DND-41 (cell line): ENCODE measurements at regions not wholly inside any gene's neighbourhood (a gene's known extent, or its start where the extent isn't known, plus 50 kb on each side); places are given as distances from the start of the nearest gene placed in this dataset.
A peak's percentile ranks its signal among the peaks of the same experiment; 100 is the strongest.
"Not testable (repeated sequence)": the region's sequence is repeated elsewhere in the genome, so short reads cannot be mapped to it uniquely, and the experiment has no call there.

ENCODE experiments used
- ATAC-seq: fragments of 200-7000 bp; cut with Tn5 transposase; 3 replicates; pipeline ENCODE4 v1.9.1; 2021; ENCODE audit warnings: low read depth; ENCODE audit not compliant: insufficient read depth
- DNase-seq: peaks from one replicate; pipeline ENCODE4 v3.0.0-alpha.2; 2020
- H2AFZ ChIP-seq: 2 replicates; pipeline ENCODE4 v1.6.0; 2012; ENCODE audit warnings: low read depth, low read length
- H3K27ac ChIP-seq: 2 replicates; pipeline ENCODE4 v1.5.1; 2012; ENCODE audit warnings: low read length, inconsistent platforms
- H3K27me3 ChIP-seq: fragments of 200-600 bp; sonication (generic); 2 replicates; pipeline ENCODE4 v1.6.0; 2012; ENCODE audit warnings: low read length, mild to moderate bottlenecking, inconsistent platforms; ENCODE audit not compliant: insufficient read depth, poor library complexity
- H3K36me3 ChIP-seq: 2 replicates; pipeline ENCODE4 v1.5.1; 2012; ENCODE audit warnings: low read length, inconsistent platforms; ENCODE audit not compliant: insufficient read depth
- H3K4me1 ChIP-seq: 2 replicates; pipeline ENCODE4 v1.5.1; 2012; ENCODE audit warnings: mild to moderate bottlenecking, low read length; ENCODE audit not compliant: insufficient read depth
- H3K4me2 ChIP-seq: 2 replicates; pipeline ENCODE4 v1.6.0; 2012; ENCODE audit warnings: mild to moderate bottlenecking, moderate library complexity, low read length, inconsistent platforms; ENCODE audit not compliant: insufficient read depth
- H3K4me3 ChIP-seq, 2 experiments: fragments of 200-600 bp in 1 of 2; shearing (Covaris generic) in 1 of 2; 2 replicates each; pipeline ENCODE4 v1.5.1; 2012 to 2016; ENCODE audit warnings: inconsistent platforms in 2 of 2, low read length in 2 of 2, mild to moderate bottlenecking in 2 of 2, low read depth in 1 of 2, moderate library complexity in 1 of 2
- H3K79me2 ChIP-seq: 2 replicates; pipeline ENCODE4 v1.6.0; 2012; ENCODE audit warnings: low read length, inconsistent platforms; ENCODE audit not compliant: insufficient read depth
- H3K9ac ChIP-seq: 2 replicates; pipeline ENCODE4 v1.6.0; 2012; ENCODE audit warnings: low read depth, mild to moderate bottlenecking, inconsistent platforms, low read length, moderate library complexity
- H3K9me3 ChIP-seq: 2 replicates; pipeline ENCODE4 v1.5.1; 2012; ENCODE audit warnings: low read length, moderate library complexity, mild to moderate bottlenecking, inconsistent platforms; ENCODE audit not compliant: insufficient read depth, severe bottlenecking
- H4K20me1 ChIP-seq: 2 replicates; pipeline ENCODE4 v1.6.0; 2012; ENCODE audit warnings: low read length; ENCODE audit not compliant: insufficient read depth

- not testable (repeated sequence) for ATAC-seq, DNase-seq, H3K9ac ChIP-seq, H3K4me2 ChIP-seq, H3K27ac ChIP-seq, H4K20me1 ChIP-seq, H3K9me3 ChIP-seq, H3K27me3 ChIP-seq, H3K4me3 ChIP-seq, H3K4me1 ChIP-seq, H3K36me3 ChIP-seq, H2AFZ ChIP-seq
- H3K79me2 ChIP-seq = peaks cover 17% of the 10 kb centered on the region; the same call in 1 of the 2 replicates
Measured at GRCh38 chr2:87478911-87479310, 269.0 kb upstream of the PLGLB2 start.

DNA sequence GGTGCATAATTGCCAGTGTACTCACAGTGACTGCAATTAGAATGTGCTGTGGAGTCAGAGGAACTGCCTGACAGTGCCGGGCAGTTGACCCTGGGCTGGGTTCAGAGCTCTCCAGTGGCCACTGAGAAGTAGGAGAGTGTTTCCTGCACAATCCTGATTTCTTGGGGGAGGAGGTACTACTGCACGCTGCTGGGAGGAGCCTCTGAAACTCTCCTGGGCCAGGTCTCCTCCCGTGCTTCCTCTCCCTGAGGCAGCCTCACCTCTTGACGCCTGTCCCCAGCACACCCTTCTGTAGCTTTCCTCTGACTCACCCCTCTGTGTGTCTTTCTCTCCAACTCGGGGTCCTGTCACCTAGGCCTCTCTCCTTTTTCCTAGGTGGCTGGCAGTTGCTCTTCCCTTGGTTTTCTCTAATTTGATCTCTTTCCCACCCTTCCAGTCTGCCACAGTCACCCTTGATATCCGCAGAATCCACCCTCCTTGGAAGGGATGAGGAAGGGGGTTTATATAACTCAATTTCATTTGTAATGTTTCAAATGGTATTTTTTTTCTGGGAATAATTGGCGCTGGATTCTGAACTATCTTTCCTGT is 264.7 kb upstream of the PLGLB2 start:
- H3K9ac ChIP-seq, H3K4me2 ChIP-seq, H3K27ac ChIP-seq, H3K9me3 ChIP-seq, H4K20me1 ChIP-seq, H3K27me3 ChIP-seq, H3K4me3 ChIP-seq, H2AFZ ChIP-seq, DNase-seq, H3K36me3 ChIP-seq, ATAC-seq: not testable (repeated sequence)
- Histone ChIP-seq H3K79me2 (peaks cover 26% of the 10 kb centered on the region), H3K4me1 (peaks cover 15% of the 10 kb centered on the region)

DNA sequence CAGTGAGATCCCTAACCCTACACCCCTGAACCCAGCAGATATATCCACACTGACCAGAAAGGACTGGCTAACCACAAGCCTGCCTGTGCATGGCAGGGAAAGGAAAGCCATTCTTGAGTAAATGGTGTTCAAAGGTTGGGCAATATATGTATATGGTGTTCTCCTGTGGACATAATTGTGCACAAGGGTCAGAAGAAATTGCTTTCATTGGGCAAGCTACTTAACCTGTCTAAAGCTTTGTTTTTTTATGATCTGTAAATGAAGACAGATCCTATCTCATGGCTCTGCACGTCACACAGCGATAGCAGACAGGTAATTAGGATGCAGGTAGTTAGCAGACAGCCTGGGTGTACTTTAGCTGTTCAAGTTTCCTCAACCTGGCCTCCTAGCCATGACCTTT is 263.5 kb upstream of the PLGLB2 start:
- H3K9ac ChIP-seq, H3K27me3 ChIP-seq, ATAC-seq, H3K4me2 ChIP-seq, H3K36me3 ChIP-seq, H2AFZ ChIP-seq, H4K20me1 ChIP-seq, H3K4me3 ChIP-seq, H3K27ac ChIP-seq, DNase-seq, H3K9me3 ChIP-seq: not testable (repeated sequence)
- H3K79me2 ChIP-seq = peaks cover 29% of the 10 kb centered on the region
- H3K4me1 ChIP-seq = peaks cover 15% of the 10 kb centered on the region

DNA sequence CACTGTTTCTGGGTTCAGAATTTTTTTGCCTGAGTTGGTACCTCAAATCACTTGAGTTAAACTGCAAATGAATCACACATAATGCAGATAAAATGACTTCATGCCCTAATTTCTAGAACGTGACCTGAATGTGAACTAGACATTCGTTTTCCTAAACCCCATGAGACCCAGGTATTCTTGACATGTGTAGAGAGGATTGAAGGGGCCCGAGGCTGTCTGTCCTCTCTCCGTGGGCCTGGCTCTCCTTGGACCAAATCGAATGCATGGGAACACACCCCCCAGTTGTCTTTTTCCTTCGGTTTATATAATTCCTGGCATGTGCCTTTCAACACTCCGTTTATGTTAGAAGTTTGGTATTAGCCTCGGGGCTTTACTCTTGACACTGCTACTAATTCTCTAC is 262.4 kb upstream of the PLGLB2 start:
- ATAC-seq = peak; percentile 13; the same call in 2 of the 3 replicates
- H3K4me3 ChIP-seq, H3K27me3 ChIP-seq, H3K9me3 ChIP-seq, DNase-seq, H3K36me3 ChIP-seq, H3K27ac ChIP-seq, H4K20me1 ChIP-seq, H2AFZ ChIP-seq: not testable (repeated sequence)
- Histone ChIP-seq H3K79me2 (peaks cover 26% of the 10 kb centered on the region), H3K4me2 (peak overlapping the region; percentile 39), H3K4me1 (peaks cover 15% of the 10 kb centered on the region), H3K9ac (0 out of 2 replicates have a peak overlapping the region, but pooled peaks have one; percentile 30)

DNA sequence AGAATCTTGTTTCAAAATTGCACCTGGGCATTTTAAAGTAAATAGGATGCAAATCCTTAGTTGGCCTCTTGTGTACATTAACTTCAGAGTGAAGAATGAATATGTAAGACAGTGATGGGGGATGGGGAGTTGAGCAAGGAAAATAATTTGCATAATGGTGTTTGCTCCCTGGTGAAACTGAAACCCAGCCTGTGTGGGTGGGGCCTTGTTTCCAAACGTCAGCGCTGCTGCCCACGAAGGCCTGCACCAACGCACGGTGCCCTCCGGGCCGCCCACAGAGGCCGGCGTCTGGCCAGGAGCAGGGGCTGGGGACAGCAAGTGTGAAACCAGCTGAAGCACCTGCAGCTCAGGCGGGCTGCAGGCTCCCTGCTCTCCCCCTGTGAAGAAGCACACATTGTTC is 262.0 kb upstream of the PLGLB2 start:
- DNase-seq (peak; percentile 48), ATAC-seq (peak; percentile 94)
- H3K27me3 ChIP-seq, H4K20me1 ChIP-seq, H2AFZ ChIP-seq, H3K9me3 ChIP-seq, H3K4me3 ChIP-seq, H3K36me3 ChIP-seq: not testable (repeated sequence)
- peak overlapping the region; percentile 74 for H3K27ac ChIP-seq
- peak overlapping the region; percentile 43; the same call in 1 of the 2 replicates for H3K9ac ChIP-seq
- peaks cover 15% of the 10 kb centered on the region for H3K4me1 ChIP-seq
- H3K4me2 ChIP-seq = peak overlapping the region; percentile 50
- peaks cover 26% of the 10 kb centered on the region for H3K79me2 ChIP-seq

- H4K20me1 ChIP-seq = not testable (repeated sequence)
Measured at GRCh38 chr2:87486413-87486812, 261.5 kb upstream of the PLGLB2 start.

DNA sequence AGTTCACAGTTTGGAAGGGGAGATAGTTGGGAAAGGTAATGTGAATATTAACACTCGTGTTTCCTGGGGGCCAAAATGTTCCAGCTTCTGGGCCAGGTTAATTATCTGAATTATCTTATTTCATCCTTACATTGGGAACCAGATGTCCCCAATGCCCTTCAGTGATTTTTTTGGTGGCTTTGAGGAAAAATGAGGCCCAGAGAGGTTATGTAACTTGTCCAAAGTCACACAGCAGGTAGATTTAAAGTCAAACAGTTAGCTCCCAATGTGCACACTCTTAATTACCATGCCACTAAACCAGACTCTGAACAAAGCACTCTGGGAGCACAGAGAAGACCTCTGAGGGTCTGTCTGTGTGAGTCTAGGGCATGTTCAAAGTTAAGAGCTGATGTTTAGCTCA is 259.9 kb upstream of the PLGLB2 start:
- Histone ChIP-seq H3K79me2 (peaks cover 25% of the 10 kb centered on the region), H3K4me1 (peaks cover 15% of the 10 kb centered on the region)
- not testable (repeated sequence) for H3K4me2 ChIP-seq, H3K27me3 ChIP-seq, H4K20me1 ChIP-seq, H2AFZ ChIP-seq, H3K27ac ChIP-seq, H3K36me3 ChIP-seq, H3K9ac ChIP-seq, H3K4me3 ChIP-seq, DNase-seq, ATAC-seq, H3K9me3 ChIP-seq

More at GRCh38 chr2:87486413-87486812, 261.5 kb upstream of the PLGLB2 start:
- DNase-seq = peak; percentile 39
- H3K9ac ChIP-seq = peak overlapping the region; percentile 43
- H3K4me3 ChIP-seq, H3K27me3 ChIP-seq, H3K9me3 ChIP-seq, H2AFZ ChIP-seq, H3K36me3 ChIP-seq: not testable (repeated sequence)
- peaks cover 25% of the 10 kb centered on the region for H3K79me2 ChIP-seq
- ATAC-seq = peak; percentile 48
- peak overlapping the region; percentile 50 for H3K4me2 ChIP-seq
- peaks cover 15% of the 10 kb centered on the region for H3K4me1 ChIP-seq
- peak overlapping the region; percentile 74 for H3K27ac ChIP-seq

- H3K9me3 ChIP-seq, H4K20me1 ChIP-seq, DNase-seq, H3K4me2 ChIP-seq, H3K9ac ChIP-seq, ATAC-seq, H3K27me3 ChIP-seq, H3K4me3 ChIP-seq, H3K36me3 ChIP-seq, H3K27ac ChIP-seq, H2AFZ ChIP-seq: not testable (repeated sequence)
- Histone ChIP-seq H3K4me1 (peaks cover 15% of the 10 kb centered on the region), H3K79me2 (peaks cover 23% of the 10 kb centered on the region)
Measured at GRCh38 chr2:87488991-87489390, 258.9 kb upstream of the PLGLB2 start.
